ENCODE measurements at regions not wholly inside any gene's neighbourhood (a gene's known extent, or its start where the extent isn't known, plus 50 kb on each side); places are given as distances from the start of the nearest gene placed in this dataset.
"Not testable (repeated sequence)": the region's sequence is repeated elsewhere in the genome, so short reads cannot be mapped to it uniquely, and the experiment has no call there.

- H2AFZ ChIP-seq (ENCODE audit: low read depth, low read length, poor library complexity, severe bottlenecking); H4K20me1 ChIP-seq (ENCODE audit: insufficient read depth); DNase-seq (ENCODE audit: low read depth, low spot score); H3K4me2 ChIP-seq (ENCODE audit: low read length); ATAC-seq; H3K9ac ChIP-seq (ENCODE audit: low read length); H3K9me3 ChIP-seq (ENCODE audit: control insufficient read depth in 1 of 2, insufficient read depth in 1 of 2, low read depth in 1 of 2, low read length in 2 of 2); H3K36me3 ChIP-seq (ENCODE audit: control insufficient read depth in 1 of 2, insufficient read depth in 2 of 2, low read length in 2 of 2); POLR2A ChIA-PET; BruUV-seq (replicated peaks); RAD21 ChIA-PET (ENCODE audit: low non-redundant PET in 1 of 2, low total read pairs in 2 of 2, uncharacterized antibody in 2 of 2, unreplicated experiment in 2 of 2); H3K9me2 ChIP-seq (ENCODE audit: insufficient read depth); H3K4me3 ChIP-seq (replicated peaks in 1 of 2; ENCODE audit: low read depth in 1 of 2, low read length in 2 of 2); H3K4me1 ChIP-seq (ENCODE audit: control insufficient read depth in 1 of 2, insufficient read depth in 2 of 2, low read length in 2 of 2); intact Hi-C loops (cut with micrococcal nuclease); CTCF ChIA-PET; H3K79me2 ChIP-seq (ENCODE audit: insufficient read depth, low read length); H3K27ac ChIP-seq (ENCODE audit: low read depth, low read length): not testable (repeated sequence)
- H3K27me3 ChIP-seq (ENCODE audit: insufficient read depth, low read length) = peaks cover 50% of the 10 kb centered on the region
These were observed 55.4 kb upstream of the IGFBP5 start for GRCh38 chr2:216750750-216751149.

- peak; percentile 46 for ATAC-seq
- H3K9ac ChIP-seq (ENCODE audit: low read length); H3K4me3 ChIP-seq (replicated peaks in 1 of 2; ENCODE audit: low read depth in 1 of 2, low read length in 2 of 2); H3K36me3 ChIP-seq (ENCODE audit: control insufficient read depth in 1 of 2, insufficient read depth in 2 of 2, low read length in 2 of 2); H3K9me2 ChIP-seq (ENCODE audit: insufficient read depth); H3K4me1 ChIP-seq (ENCODE audit: control insufficient read depth in 1 of 2, insufficient read depth in 2 of 2, low read length in 2 of 2); H3K79me2 ChIP-seq (ENCODE audit: insufficient read depth, low read length); H4K20me1 ChIP-seq (ENCODE audit: insufficient read depth); H3K9me3 ChIP-seq (ENCODE audit: control insufficient read depth in 1 of 2, insufficient read depth in 1 of 2, low read depth in 1 of 2, low read length in 2 of 2); H3K27ac ChIP-seq (ENCODE audit: low read depth, low read length); intact Hi-C loops (cut with micrococcal nuclease); DNase-seq (ENCODE audit: low read depth, low spot score); H3K4me2 ChIP-seq (ENCODE audit: low read length); POLR2A ChIA-PET; BruUV-seq (replicated peaks); H2AFZ ChIP-seq (ENCODE audit: low read depth, low read length, poor library complexity, severe bottlenecking): not testable (repeated sequence)
- peak in 1 of 3 experiments; percentile 32; a peak in 2 of 6 replicates for TF ChIP-seq CTCF (IDR thresholded peaks at IDR 0.05 in 2 of 3, conservative IDR thresholded peaks at IDR 0.05 in 1 of 3; ENCODE audit: borderline replicate concordance in 1 of 3, insufficient read depth in 1 of 3, low read depth in 2 of 3, low read length in 2 of 3)
- ChIA-PET RAD21 (ENCODE audit: low non-redundant PET in 1 of 2, low total read pairs in 2 of 2, uncharacterized antibody in 2 of 2, unreplicated experiment in 2 of 2) (interaction anchor here in 1 of 2 experiments (0.6 kb wide), 1 partner anchor 53 kb away, joined by 3 read pairs; no protein-coding TSS in a partner anchor), CTCF (interaction anchor here (0.6 kb wide), 1 partner anchor 60 kb away, joined by 5 read pairs; no protein-coding TSS in a partner anchor)
- H3K27me3 ChIP-seq (ENCODE audit: insufficient read depth, low read length) = peaks cover 32% of the 10 kb centered on the region
These were observed 50.9 kb upstream of the IGFBP5 start for GRCh38 chr2:216746268-216746667.

Data from HCT116 (cell line).